Type B pancreatic cell (in vitro differentiated cells): ENCODE measurements at regions not wholly inside any gene's neighbourhood (a gene's known extent, or its start where the extent isn't known, plus 50 kb on each side); places are given as distances from the start of the nearest gene placed in this dataset.

ENCODE experiments used
- DNase-seq: peaks from one replicate; pipeline ENCODE4 v3.0.0; 2021; ENCODE audit warnings: mixed read lengths; ENCODE audit not compliant: unreplicated experiment; ENCODE audit errors: extremely low spot score
- H3K27ac Mint-ChIP-seq: 2 replicates; pipeline ENCODE4 v1.8.0; 2021; ENCODE audit warnings: mild to moderate bottlenecking, mixed read lengths
- H3K27me3 Mint-ChIP-seq: 2 replicates; pipeline ENCODE4 v1.8.0; 2021; ENCODE audit warnings: mixed read lengths
- H3K36me3 Mint-ChIP-seq: 2 replicates; pipeline ENCODE4 v1.8.0; 2021; ENCODE audit warnings: mixed read lengths
- H3K4me1 Mint-ChIP-seq: one replicate; pipeline ENCODE4 v1.8.0; 2021; ENCODE audit warnings: mixed read lengths; ENCODE audit not compliant: unreplicated experiment
- H3K4me3 Mint-ChIP-seq: 2 replicates; pipeline ENCODE4 v1.8.0; 2021; ENCODE audit warnings: mild to moderate bottlenecking, mixed read lengths
- H3K9me3 Mint-ChIP-seq: 2 replicates; pipeline ENCODE4 v1.8.0; 2021; ENCODE audit warnings: mixed read lengths
- TF ChIP-seq, protein P1 (sequence below): fragments of 200-600 bp; sonication (generic); conservative IDR thresholded peaks from 2 replicates; pipeline ENCODE4 v1.5.0; 2021; ENCODE audit warnings: antibody characterized with exemption, mild to moderate bottlenecking

DNA sequence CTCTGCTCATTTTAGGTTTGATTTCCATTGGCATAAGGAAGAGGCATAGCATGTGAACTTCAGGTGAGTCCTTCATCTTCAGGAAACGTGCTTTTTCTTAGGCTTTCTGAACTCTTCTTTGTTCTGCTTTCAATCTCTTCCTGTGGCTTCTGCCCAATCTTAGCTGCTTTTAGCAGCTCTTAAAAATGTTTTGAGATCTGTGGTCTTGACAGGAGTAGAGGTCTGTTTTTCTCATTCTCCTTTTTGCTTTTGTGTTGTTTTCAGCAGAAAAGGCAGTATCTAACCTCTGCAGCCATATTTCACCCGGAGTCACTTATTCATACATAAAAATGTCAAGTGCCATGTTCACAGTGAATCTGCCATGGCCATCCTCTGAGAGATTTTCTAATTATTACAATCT is 120.3 kb downstream of the LIG4 start:
- peaks cover 4% of the 10 kb centered on the region for H3K27me3 Mint-ChIP-seq
- no peak overlapping the region for H3K4me3 Mint-ChIP-seq
- H3K36me3 Mint-ChIP-seq, result no peaks in the 10 kb centered on the region
- H3K4me1 Mint-ChIP-seq, result no peaks in the 10 kb centered on the region
- no peaks in the 10 kb centered on the region for H3K9me3 Mint-ChIP-seq
- TF ChIP-seq, protein P1, sequence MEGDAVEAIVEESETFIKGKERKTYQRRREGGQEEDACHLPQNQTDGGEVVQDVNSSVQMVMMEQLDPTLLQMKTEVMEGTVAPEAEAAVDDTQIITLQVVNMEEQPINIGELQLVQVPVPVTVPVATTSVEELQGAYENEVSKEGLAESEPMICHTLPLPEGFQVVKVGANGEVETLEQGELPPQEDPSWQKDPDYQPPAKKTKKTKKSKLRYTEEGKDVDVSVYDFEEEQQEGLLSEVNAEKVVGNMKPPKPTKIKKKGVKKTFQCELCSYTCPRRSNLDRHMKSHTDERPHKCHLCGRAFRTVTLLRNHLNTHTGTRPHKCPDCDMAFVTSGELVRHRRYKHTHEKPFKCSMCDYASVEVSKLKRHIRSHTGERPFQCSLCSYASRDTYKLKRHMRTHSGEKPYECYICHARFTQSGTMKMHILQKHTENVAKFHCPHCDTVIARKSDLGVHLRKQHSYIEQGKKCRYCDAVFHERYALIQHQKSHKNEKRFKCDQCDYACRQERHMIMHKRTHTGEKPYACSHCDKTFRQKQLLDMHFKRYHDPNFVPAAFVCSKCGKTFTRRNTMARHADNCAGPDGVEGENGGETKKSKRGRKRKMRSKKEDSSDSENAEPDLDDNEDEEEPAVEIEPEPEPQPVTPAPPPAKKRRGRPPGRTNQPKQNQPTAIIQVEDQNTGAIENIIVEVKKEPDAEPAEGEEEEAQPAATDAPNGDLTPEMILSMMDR, result no peak
- H3K27ac Mint-ChIP-seq, result no peak overlapping the region
- no peak for DNase-seq

DNA sequence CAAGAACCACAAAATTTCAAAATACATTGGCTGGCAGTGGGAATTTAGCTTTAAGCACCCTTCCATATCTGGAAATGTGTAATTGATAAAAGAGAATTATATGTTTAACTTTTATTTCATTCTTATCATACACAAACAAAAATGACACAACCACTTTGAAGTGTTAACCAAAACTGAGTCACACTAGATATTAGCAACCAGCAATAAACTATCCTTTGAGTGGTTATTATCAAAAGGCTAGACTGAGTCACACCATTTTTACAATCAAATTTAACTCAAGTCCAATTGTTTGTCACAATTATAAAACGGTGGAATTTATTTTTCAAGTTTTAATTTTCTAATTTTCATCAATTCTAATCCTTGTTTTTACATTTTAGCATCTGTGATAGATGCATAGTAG is 121.7 kb downstream of the LIG4 start:
- Mint-ChIP-seq H3K27me3 (peaks cover 4% of the 10 kb centered on the region), H3K9me3 (no peaks in the 10 kb centered on the region)

DNA sequence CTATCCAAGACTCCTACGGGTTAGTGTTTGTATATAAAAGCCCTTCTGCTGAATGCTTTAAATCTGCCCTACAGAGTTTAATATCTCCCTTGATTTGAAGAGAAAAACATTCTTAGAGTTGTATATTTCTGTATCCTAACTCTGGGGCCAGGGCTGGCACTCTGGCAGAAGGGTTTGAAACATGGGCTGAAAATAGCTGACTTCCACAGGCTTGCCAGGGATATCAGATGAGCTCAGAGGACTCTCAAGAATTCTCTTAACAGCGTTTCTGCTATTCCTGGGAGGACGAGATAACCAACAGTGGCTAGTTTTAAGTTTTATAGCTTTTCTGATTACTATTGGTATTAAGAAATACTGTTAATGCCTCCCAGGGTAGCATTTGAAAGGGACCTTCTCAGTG is 127.5 kb downstream of the LIG4 start:
- no peak for DNase-seq
- H3K9me3 Mint-ChIP-seq, result no peaks in the 10 kb centered on the region
- H3K27me3 Mint-ChIP-seq, result peaks cover 4% of the 10 kb centered on the region
- H3K4me3 Mint-ChIP-seq, result no peak overlapping the region
- no peak overlapping the region for H3K27ac Mint-ChIP-seq
- H3K4me1 Mint-ChIP-seq, result no peaks in the 10 kb centered on the region
- H3K36me3 Mint-ChIP-seq, result no peaks in the 10 kb centered on the region
- TF ChIP-seq, protein P1, result no peak

More for the DNA sequence above, 121.7 kb downstream of the LIG4 start:
- Mint-ChIP-seq H3K4me3 (no peak overlapping the region), H3K36me3 (no peaks in the 10 kb centered on the region), H3K27ac (no peak overlapping the region), H3K4me1 (no peaks in the 10 kb centered on the region)
- DNase-seq, result no peak
- TF ChIP-seq, protein P1, result no peak

DNA sequence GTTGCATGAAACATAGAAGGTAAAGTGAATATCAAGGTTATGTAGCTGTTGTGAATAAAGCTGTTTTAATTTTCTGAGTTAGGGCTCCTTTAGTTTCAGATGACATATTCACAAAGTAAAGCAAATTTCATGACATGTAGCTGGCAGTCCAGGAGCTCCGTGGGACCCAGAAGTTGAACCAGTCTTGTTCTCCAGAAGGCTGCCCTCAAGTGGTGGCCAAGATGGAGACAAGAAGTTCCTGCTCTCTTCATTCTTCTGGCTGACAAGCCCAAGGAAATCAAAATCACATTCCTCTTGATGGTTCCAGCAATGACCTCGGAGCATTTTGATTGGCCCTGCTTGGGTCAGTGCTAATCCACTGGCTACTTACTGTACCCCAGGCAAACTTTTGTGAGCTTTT is 128.7 kb downstream of the LIG4 start:
- Mint-ChIP-seq H3K4me3 (no peak overlapping the region), H3K4me1 (no peaks in the 10 kb centered on the region), H3K36me3 (no peaks in the 10 kb centered on the region), H3K27me3 (peaks cover 4% of the 10 kb centered on the region), H3K9me3 (no peaks in the 10 kb centered on the region), H3K27ac (no peak overlapping the region)
- DNase-seq, result no peak
- TF ChIP-seq, protein P1, result peak; percentile 29

DNA sequence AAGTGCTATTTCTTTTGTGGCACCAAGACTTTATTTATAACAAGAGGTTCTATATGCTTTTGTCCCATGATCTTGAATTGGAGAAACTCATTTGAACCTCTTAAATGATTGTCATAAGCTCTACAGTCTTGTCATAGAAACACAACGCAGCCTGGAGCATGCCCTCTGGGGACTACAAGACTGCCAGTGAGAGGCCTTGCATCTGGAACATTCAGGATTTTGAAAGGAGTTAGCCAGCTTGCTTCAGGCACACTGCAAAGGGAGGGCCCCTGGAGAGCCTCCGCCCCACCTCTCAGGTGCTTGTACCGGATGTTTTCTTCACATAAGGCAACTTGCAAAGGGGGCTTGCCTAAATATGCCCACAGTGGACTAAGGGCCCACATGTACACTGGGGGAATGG is 130.5 kb downstream of the LIG4 start:
- no peaks in the 10 kb centered on the region for H3K36me3 Mint-ChIP-seq

More for the DNA sequence above, 130.5 kb downstream of the LIG4 start:
- Mint-ChIP-seq H3K27me3 (no peaks in the 10 kb centered on the region), H3K4me3 (no peak overlapping the region), H3K27ac (no peak overlapping the region), H3K4me1 (no peaks in the 10 kb centered on the region), H3K9me3 (no peaks in the 10 kb centered on the region)
- TF ChIP-seq, protein P1, result no peak
- no peak for DNase-seq
